ENCODE measurements at regions not wholly inside any gene's neighbourhood (a gene's known extent, or its start where the extent isn't known, plus 50 kb on each side); places are given as distances from the start of the nearest gene placed in this dataset.

GRCh38 chr2:120933693-120934573 is 198.3 kb downstream of the GLI2 start:
- DNase-seq (ENCODE audit: low read depth): no peak
- TF ChIP-seq CTCF (IDR thresholded peaks at IDR 0.05; ENCODE audit: control insufficient read depth, extremely low read depth, insufficient read depth): no peak
- H3K4me3 ChIP-seq (ENCODE audit: low read depth, low read length): no peak overlapping the region

GRCh38 chr2:120934574-120935338 is 199.1 kb downstream of the GLI2 start:
- H3K4me3 ChIP-seq (ENCODE audit: low read depth, low read length): peak overlapping the region; percentile 28; the same call in 1 of the 2 replicates
- peak; percentile 71 for DNase-seq (ENCODE audit: low read depth)
- no peak for TF ChIP-seq CTCF (IDR thresholded peaks at IDR 0.05; ENCODE audit: control insufficient read depth, extremely low read depth, insufficient read depth)

GRCh38 chr2:120935339-120936313 is 200.0 kb downstream of the GLI2 start:
- no peak for TF ChIP-seq CTCF (IDR thresholded peaks at IDR 0.05; ENCODE audit: control insufficient read depth, extremely low read depth, insufficient read depth)
- H3K4me3 ChIP-seq (ENCODE audit: low read depth, low read length): peak overlapping the region; percentile 28; the same call in 1 of the 2 replicates
- DNase-seq (ENCODE audit: low read depth): peak; percentile 66

GRCh38 chr2:120936476-120937334 is 201.0 kb downstream of the GLI2 start:
- no peak overlapping the region for H3K4me3 ChIP-seq (ENCODE audit: low read depth, low read length)
- no peak for TF ChIP-seq CTCF (IDR thresholded peaks at IDR 0.05; ENCODE audit: control insufficient read depth, extremely low read depth, insufficient read depth)
- DNase-seq (ENCODE audit: low read depth): no peak

- no peak for TF ChIP-seq CTCF (IDR thresholded peaks at IDR 0.05; ENCODE audit: control insufficient read depth, extremely low read depth, insufficient read depth)
- DNase-seq (ENCODE audit: low read depth): no peak
- no peak overlapping the region for H3K4me3 ChIP-seq (ENCODE audit: low read depth, low read length)
Measured at GRCh38 chr2:120937686-120938044, 202.0 kb downstream of the GLI2 start.

All from LNCaP clone FGC (cell line).